ENCODE measurements at regions not wholly inside any gene's neighbourhood (a gene's known extent, or its start where the extent isn't known, plus 50 kb on each side); places are given as distances from the start of the nearest gene placed in this dataset.
"Not testable (repeated sequence)": the region's sequence is repeated elsewhere in the genome, so short reads cannot be mapped to it uniquely, and the experiment has no call there.

DNA sequence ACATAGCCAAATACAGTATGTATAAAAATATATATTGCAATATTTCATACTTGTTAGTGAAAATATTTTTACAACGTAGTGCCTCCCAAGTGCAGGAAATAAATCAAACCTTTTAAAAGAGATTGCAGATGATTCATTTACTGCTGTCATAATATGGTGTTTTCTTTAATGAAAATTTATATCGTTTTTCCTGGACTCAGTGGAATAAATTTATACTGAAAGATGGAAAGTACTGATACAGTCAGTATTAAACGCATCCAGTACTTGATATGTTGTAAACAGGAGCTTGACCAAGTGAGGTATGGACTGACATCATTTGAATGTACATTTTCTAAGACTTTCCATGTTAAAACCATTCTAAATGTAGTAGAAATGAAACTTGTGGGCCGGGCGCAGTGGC is 143.4 kb upstream of the ZNF608 start:
- no peak for DNase-seq
- intact Hi-C loops (cut with DNase I): loop anchor here (5.0 kb wide), 1 partner anchor 143 kb away; the partner anchor contains the start of gene ZNF608

DNA sequence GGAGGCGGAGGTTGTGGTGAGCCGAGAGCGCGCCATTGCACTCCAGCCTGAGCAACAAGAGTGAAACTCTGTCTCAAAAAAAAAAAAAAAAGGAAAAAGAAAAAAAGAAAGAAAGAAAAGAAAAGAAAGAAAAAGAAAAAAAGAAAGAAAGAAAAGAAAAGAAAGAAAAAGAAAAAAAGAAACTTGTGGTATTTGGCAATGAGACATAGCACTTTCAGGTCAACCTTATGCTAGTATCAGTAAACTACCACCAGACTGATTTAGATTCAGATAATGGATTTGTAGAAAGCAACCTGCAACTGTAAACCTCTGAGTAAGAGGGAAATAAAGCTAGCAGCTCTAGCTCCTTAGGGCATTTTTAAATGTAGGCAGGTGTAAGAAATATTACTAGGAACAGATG is 144.0 kb upstream of the ZNF608 start:
- intact Hi-C loops (cut with DNase I); DNase-seq: not testable (repeated sequence)

DNA sequence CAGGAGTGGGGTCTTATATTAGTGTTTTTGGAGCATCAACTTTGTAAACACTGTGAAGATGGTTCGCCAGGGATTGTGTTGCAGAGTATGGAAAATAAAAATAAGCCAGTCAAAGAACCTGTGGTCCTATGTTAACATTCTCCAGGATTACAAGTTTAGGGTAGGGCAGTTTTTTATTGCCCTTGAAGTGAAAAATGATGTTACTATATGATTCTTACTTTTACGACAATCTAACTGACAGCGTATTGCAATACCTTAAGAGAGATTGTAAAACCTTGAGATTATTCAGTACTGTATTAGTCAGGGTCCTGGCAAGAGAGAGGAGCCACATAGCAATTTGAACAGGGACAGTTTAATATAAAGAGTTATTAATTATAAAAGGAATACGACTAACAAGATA is 144.7 kb upstream of the ZNF608 start:
- intact Hi-C loops (cut with DNase I): no loop called here

DNA sequence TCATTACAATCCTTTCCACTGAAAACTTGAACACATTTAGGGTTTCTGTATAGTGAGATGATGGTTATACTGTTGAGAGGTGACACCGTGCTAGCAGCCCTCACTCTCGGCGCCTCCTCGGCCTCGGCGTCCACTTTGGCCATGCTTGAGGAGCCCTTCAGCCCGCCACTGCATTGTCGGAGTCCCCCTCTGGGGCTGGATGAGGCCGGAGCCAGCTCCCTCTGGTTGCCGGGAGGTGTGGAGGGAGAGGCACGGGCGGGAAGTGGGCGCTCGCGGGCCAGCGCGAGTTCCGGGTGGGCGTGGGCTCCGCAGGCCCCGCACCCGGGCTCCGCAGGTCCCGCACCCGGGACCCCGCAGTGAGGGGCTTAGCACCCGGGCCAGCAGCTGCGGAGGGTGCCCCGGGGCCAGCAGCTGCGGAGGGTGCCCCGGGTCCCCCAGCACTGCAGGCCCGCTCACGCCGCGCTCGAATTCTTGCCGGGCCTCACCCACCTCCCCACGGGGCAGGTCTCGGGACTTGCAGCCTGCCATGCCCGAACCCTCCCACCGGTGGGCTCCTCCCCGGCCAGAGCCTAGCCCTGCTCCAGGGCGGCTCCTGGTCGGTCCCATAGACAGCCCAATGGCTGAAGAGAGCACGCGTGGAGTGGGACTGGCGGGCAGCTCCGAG is 145.9 kb upstream of the ZNF608 start:
- intact Hi-C loops (cut with DNase I): no loop called here
- DNase-seq: peak in 1 of 10 donors; percentile 80

More for the DNA sequence above, 144.7 kb upstream of the ZNF608 start:
- DNase-seq: no peak

DNA sequence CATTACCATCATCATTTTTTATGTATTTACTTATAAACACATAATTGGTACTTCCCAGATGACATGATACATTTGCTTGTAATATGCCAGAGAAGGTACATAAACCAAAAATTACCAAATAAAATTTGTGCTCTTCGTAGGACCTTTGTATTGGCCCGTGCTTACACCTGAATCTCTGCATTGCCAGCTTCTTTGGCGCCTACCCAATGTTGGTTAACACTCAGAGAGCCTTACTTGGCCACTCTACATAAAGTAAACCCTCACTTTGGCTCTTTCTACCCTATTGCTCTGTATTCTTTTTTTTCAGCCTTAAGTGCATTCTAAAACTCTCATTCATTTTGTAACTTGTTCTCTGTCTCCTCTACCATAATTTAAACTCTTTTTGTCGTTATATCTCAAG is 148.1 kb upstream of the ZNF608 start:
- DNase-seq: no peak
- intact Hi-C loops (cut with DNase I): no loop called here

DNA sequence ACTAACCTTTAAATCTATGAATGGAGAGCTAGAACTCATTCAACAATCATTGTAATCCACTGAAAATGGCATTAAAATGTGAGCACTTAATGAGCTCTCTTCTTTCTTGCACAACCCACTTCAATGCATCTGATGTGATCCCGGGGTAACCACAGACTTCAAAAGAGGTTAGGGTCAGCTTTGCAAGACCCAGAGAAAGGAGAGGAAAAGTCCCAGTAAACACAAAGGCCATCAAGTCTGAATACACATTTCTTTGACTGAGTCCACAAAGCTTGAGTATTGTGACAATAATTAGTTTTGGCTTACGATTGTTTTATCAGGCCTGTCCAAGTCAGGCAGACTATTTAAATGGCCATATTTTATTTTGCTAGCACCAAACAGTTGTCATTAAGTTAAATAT is 148.8 kb upstream of the ZNF608 start:
- intact Hi-C loops (cut with DNase I): no loop called here
- no peak for DNase-seq

DNA sequence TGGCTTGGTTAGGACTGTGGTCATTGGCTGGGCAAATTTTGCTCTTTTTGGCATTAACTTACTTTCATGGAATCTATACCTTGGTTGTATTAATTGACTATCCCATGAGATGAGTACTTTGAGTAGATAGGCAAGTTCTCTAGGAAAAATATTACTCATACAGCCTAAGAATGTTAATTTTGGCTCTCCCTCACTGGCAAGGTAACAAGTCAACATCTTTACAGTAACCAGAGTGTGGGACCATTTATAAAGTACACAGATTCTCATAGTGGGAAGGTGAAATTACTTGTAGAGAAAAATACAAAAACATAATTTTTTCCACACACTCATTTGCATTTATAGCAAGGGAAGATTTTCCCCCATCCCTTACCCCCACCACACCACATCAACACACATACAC is 154.6 kb upstream of the ZNF608 start:
- no peak for DNase-seq
- intact Hi-C loops (cut with DNase I): loop anchor here (5.0 kb wide), 1 partner anchor 149 kb away; no protein-coding TSS in a partner anchor

DNA sequence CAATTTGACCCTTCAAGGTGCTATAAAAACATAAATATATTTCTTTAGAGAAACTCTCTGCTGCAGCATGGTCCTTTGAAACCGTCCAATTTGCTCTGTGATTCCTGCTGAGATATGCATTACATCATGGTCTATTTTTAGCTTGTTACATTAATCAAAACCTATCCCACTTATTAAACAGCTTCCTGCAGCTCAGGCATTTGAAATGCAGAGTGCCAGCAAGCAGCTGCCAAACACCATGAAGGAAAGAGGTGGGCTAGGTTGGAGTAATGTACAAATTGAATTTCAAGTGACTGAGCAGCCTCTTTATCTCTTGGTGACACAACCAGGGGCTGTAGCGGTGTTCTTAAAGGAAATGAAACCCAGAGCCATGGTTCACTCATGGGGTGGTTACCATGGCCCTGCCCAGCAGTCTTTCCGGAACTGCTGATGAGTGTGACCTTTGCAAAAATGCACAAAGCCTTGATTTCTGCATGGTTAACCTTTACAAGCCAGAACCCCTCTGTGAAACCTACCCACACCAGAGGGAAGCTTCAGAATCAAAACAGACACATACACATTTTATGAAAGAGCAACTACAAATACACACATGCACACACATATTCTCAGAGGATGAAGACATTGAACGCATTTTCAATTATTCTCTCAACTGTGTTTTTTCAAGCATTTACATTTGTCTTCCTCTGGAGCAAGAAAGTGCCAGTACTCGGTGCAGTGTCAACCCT is 155.8 kb upstream of the ZNF608 start:
- intact Hi-C loops (cut with DNase I): loop anchor here (5.0 kb wide), 1 partner anchor 150 kb away; no protein-coding TSS in a partner anchor

DNA sequence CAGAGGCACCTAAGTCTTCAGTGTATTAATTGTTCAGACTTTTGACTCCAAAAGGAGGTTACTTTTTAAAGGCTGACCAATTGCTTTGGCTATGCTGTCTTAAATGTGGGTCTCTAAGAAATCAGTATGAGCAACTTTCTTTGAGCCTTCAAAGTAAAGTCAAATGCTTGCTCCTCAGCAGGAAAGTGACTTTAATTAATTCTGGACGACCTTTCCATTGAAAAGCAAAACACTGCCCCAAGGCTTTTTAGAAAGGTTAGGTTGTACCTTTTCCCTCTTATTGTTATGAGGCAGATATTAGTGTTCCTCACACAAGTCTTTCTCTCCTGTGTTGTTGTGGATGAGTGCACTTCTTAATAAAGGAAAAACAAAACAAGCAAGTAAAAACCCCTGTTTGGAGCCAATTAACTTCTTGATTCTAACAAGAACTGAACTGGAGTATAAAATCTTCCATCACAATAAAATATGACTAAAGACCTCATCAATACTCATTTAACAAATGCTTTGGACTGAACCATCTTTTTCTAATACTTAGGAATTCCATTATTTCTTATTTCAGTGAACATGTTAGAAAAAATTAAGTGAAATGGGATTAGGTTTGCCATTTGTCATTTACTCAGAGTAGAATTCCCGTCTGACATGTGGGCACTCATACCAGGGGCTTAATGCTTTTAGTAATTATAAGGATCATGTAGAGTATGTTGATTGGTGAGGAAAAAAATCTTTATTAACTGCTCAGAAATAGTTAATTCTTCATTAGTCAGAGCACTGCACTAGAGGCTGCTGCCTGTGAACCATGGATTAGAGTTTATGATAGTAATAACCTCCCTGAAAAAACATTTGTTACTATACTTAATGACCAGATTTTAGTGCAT is 159.1 kb upstream of the ZNF608 start:
- intact Hi-C loops (cut with DNase I): no loop called here
- DNase-seq: no peak

More for the DNA sequence above, 155.8 kb upstream of the ZNF608 start:
- DNase-seq: no peak

DNA sequence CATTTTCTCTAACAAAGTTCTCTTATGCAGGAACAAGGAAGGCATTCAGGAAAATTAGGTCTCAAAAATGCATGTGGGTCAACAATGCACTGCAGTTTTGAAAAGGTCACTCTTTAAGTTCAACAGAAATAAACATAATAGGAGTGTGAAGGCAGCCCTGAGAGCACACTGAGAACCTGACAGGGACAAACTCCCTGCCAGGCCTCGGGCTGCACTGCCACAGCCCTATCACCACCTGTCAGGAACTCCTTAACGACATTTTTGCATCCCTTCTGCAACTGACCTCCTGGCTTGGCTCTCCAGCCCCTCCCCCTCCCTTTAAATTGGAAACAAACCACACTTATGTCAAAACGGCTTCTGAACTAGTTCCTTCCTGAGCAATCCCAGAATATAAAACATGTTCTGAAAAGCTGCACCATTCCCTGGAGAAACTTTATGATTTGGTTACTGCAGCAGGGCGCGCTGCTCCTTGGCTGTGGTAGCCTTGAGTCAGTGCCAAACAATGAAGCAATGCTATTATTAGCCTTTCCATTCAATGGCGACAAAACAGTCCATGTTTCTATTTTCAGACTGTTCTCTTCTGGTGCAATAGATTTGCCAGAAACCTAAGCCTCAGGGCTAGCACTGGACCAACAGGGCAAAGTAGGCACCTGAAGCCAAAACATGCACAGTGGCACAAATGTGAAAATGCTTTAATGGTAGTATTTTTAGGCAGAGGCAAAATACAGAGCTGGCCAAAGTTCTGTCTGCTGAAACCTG is 160.1 kb upstream of the ZNF608 start:
- DNase-seq: peak in 7 of 10 donors; percentile 41 to 89 (median 56)
- intact Hi-C loops (cut with DNase I): no loop called here

DNA sequence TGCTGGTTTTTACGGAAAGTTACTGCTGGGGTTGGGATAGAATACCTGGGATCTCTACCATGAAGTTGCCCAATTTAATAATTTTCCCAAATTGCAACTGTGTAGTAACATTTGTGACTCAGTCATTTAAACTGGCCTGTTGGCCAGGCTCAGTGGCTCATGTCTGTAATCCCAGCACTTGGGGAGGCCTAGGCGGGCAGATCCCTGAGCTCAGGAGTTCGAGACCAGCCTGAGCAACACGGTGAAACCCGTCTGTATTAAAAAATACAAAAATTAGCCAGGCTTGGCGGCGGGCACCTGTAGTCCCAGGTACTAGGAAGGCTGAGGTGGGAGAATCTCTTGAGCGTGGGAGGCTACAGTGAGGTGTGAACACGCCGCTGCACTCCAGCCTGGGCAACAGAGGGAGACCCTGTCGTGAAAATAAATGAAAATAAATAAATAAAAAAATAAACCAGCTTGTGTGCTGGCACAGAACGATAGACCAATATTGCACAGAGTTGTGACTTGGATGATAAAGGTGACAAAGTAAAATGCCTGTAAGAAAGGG is 160.7 kb upstream of the ZNF608 start:
- intact Hi-C loops (cut with DNase I): no loop called here
- peak in 1 of 10 donors; percentile 79 for DNase-seq

DNA sequence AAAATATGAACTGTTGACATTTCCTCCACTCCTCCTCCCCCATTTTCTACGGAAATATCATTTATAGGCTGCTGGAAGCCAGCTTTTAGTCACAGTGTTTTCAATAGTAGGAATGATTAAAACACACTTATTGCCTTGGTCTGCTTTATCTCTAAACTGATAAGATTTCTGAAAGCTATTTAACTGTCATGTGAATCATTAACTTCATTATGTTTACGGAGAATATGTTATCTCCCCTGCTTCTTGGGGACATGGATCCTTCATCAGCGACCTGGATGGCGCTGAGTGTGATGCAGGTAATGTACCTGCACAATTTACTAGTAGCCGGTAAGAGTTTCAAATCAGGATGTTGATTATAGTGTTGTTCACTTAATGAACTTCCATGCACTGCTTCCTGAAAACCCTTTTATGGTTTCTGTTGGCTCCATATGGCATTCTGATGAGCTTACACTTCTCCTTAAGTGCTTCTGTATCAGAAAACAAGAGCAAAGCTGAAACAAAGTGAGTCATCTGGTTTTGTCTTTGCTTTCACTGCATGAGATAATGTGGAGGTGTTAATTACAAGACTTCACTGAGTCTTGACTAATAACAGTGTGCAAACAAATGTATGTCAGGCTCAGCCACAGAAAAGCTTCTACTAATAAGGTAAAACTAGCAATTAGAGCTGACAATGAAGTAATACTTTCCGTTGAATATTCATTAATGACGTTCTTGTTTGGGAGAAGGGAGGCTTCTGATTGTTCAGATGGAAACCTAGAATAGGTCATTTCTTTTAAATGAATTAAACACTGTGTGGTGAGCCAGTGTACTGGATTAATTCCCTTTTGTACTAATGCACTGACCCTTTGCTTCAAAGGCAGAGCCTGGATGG is 162.4 kb upstream of the ZNF608 start:
- no peak for DNase-seq
- intact Hi-C loops (cut with DNase I): no loop called here

DNA sequence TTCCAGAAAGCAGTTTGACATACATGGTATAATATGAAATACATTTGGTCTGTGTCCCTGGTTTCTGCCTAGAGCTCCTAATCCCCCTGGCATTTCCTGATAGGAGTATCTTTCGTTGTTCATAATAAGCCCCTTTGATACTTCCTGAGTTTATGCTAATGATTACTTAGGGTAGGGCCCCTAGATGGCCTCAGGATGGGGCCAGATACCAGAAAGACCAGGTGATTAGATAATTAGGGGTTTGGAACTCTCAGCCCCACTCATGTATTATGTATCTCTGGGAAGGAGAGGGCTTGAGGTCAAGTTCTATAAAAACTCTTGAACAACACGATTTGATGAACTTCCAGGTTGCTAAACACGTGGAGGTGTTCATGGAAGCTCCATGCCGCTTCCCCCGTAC is 163.3 kb upstream of the ZNF608 start:
- intact Hi-C loops (cut with DNase I): no loop called here

DNA sequence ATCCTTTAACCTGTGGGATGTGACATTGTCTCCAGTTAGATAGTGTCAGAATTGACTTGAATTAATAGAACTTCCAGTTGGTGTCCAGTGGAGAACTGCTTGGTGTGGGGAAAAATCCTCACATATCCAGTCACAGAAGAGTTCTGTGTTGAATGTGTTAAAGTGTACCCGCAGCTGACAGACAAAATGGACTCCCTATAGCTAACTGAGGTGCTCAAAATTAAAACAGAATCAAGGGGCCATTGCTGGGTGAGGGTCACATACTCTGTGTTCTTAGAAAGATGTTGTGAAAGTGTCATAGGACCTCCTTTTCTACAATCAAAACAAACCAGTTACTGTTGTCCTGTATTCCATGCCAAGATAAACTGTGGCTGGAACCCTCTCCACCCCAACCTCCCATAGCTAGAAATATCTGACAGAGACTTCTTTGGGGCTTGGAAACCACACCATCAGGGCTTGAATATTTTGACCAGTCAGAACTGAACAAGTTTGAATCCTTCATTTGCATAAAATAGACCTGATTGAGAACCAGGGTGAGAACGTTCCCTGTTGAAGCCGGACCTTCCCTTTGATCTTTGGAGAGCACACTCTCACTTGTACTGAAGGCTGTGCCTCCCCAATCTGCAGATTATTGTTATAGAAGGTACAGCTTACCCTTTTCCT is 164.0 kb upstream of the ZNF608 start:
- DNase-seq: no peak
- intact Hi-C loops (cut with DNase I): no loop called here

More for the DNA sequence above, 163.3 kb upstream of the ZNF608 start:
- DNase-seq: no peak

DNA sequence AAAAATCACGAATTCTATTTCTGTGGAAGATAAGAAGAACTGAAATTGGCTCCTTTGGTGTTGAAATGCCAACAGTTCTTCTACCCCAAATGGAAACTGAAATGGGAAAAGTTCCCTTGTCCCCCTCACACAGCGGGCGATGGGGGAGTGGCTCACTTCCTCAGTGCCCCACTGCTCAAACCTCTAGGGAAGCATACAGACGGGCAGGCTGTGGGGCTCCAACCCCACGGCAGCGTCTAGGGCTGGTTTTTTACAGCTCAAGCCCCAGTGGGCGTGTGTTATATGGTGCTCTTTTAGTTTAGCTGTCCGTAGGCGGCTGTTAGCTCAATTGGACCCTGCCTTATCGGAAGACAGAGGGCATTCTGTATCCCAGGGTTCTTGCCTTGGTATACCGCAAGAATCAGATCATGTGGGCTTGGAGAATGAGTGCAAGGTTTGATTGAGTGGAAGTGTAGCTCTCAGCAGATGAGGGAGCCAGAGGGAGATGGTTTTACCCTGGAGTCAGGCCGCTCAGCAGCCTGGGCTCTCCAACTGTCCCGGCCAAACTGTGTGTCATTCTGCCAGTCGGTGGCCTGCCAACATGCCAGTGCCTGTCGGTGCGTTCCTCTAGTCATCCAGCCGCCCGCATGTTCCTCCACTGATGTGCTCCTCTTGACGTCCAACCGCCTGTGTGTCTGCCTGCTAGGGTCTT is 166.3 kb upstream of the ZNF608 start:
- intact Hi-C loops (cut with DNase I): no loop called here
- peak in 1 of 10 donors; percentile 82 for DNase-seq

DNA sequence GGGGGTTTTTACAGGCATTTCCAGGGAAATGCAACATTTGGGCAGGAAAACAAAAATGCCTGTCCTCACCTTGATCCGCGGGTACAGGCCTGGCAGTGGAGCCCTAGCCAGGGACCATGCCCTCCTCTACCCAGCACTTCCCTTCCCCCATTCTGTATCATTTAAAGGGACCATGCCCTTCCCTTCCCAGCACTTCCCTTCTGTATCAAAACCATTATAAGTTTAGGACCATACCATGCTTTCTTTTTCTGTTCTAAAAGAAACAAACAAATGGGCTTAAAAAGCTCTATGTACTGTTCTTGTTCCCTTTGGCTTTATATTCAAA is 166.9 kb upstream of the ZNF608 start:
- DNase-seq: no peak
- intact Hi-C loops (cut with DNase I): no loop called here

DNA sequence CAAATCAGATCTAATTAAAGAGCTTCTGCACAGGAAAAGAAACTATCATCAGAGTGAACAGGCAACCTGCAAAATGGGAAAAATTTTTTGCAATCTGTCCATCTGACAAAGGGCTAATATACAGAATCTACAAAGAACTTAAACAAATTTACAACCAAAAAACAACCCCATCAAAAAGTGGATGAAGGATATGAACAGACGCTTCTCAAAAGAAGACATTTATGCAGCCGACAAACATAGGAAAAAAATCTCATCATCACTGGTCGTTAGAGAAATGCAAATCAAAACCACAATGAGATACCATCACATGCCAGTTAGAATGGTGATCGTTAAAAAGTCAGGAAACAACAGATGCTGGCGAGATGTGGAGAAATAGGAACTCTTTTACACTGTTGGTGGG is 169.9 kb upstream of the ZNF608 start:
- intact Hi-C loops (cut with DNase I); DNase-seq: not testable (repeated sequence)

DNA sequence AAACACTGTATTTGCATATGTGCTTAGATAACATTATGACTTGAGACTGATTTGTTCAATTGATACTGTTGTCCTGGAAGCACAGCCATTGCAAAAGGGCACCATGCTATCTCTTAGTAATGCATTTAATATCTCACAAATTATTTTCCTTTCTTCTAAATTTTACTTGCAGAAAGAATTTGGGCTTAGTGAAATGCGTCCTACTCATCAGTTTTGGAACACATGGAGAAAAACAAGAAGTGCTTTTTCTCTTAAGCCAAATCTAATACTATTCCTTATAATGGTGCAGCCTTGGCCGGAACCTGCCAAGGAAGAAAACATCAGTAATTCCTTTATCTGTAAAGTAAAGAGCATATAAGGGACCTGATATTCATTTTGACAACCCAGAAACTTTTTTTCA is 172.2 kb upstream of the ZNF608 start:
- intact Hi-C loops (cut with DNase I): no loop called here
- DNase-seq: no peak

Measured in posterior cingulate gyrus (tissue), 11 donors.